GM18858 (cell line): ENCODE measurements at regions not wholly inside any gene's neighbourhood (a gene's known extent, or its start where the extent isn't known, plus 50 kb on each side); places are given as distances from the start of the nearest gene placed in this dataset.

Experiments
- ATAC-seq: cut with Tn5 transposase; IDR thresholded peaks from one replicate; pipeline ENCODE4 v1.9.1; 2021; ENCODE audit not compliant: unreplicated experiment

- ATAC-seq = no peak
Measured at GRCh38 chr20:17795003-17795402, 95.2 kb downstream of the BANF2 start.

GRCh38 chr20:17794400-17794799 is 94.6 kb downstream of the BANF2 start:
- ATAC-seq = no peak

GRCh38 chr20:17793986-17794385 is 94.2 kb downstream of the BANF2 start:
- no peak for ATAC-seq

- no peak for ATAC-seq
Measured at GRCh38 chr20:17790296-17790695, 90.5 kb downstream of the BANF2 start.

GRCh38 chr20:17787816-17788215 is 88.0 kb downstream of the BANF2 start:
- no peak for ATAC-seq

- ATAC-seq = no peak
Measured at GRCh38 chr20:17786221-17786718, 86.5 kb downstream of the BANF2 start.
